ENCODE measurements at regions not wholly inside any gene's neighbourhood (a gene's known extent, or its start where the extent isn't known, plus 50 kb on each side); places are given as distances from the start of the nearest gene placed in this dataset.

GRCh38 chr5:38124321-38124720 is 134.0 kb upstream of the EGFLAM start:
- Mint-ChIP-seq H3K4me3 (no peak overlapping the region), H3K36me3 (no peaks in the 10 kb centered on the region), H3K27me3 (peaks cover 3% of the 10 kb centered on the region), H3K27ac (no peak overlapping the region), H3K4me1 (ENCODE audit: low read depth) (no peaks in the 10 kb centered on the region), H3K9me3 (ENCODE audit: low read depth) (no peaks in the 10 kb centered on the region)

GRCh38 chr5:38121420-38121819 is 136.9 kb upstream of the EGFLAM start:
- no peaks in the 10 kb centered on the region for H3K27me3 Mint-ChIP-seq
- no peaks in the 10 kb centered on the region for H3K36me3 Mint-ChIP-seq
- H3K4me1 Mint-ChIP-seq (ENCODE audit: low read depth): no peaks in the 10 kb centered on the region

GRCh38 chr5:38119836-38120235 is 138.5 kb upstream of the EGFLAM start:
- Mint-ChIP-seq H3K27me3 (no peaks in the 10 kb centered on the region), H3K36me3 (no peaks in the 10 kb centered on the region), H3K4me1 (ENCODE audit: low read depth) (no peaks in the 10 kb centered on the region), H3K9me3 (ENCODE audit: low read depth) (no peaks in the 10 kb centered on the region), H3K27ac (no peak overlapping the region), H3K4me3 (no peak overlapping the region)

More at GRCh38 chr5:38121420-38121819, 136.9 kb upstream of the EGFLAM start:
- Mint-ChIP-seq H3K4me3 (no peak overlapping the region), H3K27ac (no peak overlapping the region), H3K9me3 (ENCODE audit: low read depth) (no peaks in the 10 kb centered on the region)

- no peaks in the 10 kb centered on the region for H3K4me1 Mint-ChIP-seq (ENCODE audit: low read depth)
- no peaks in the 10 kb centered on the region for H3K36me3 Mint-ChIP-seq
- no peaks in the 10 kb centered on the region for H3K9me3 Mint-ChIP-seq (ENCODE audit: low read depth)
- no peak overlapping the region for H3K27ac Mint-ChIP-seq
- no peaks in the 10 kb centered on the region for H3K27me3 Mint-ChIP-seq
- H3K4me3 Mint-ChIP-seq: no peak overlapping the region
These were observed 140.4 kb upstream of the EGFLAM start for GRCh38 chr5:38117784-38118479.

- no peak overlapping the region for H3K4me3 Mint-ChIP-seq
- no peaks in the 10 kb centered on the region for H3K36me3 Mint-ChIP-seq
- no peaks in the 10 kb centered on the region for H3K27me3 Mint-ChIP-seq
- H3K9me3 Mint-ChIP-seq (ENCODE audit: low read depth): no peaks in the 10 kb centered on the region
- H3K27ac Mint-ChIP-seq: no peak overlapping the region
- H3K4me1 Mint-ChIP-seq (ENCODE audit: low read depth): no peaks in the 10 kb centered on the region
These were observed 143.0 kb upstream of the EGFLAM start for GRCh38 chr5:38115318-38115827.

GRCh38 chr5:38113880-38114279 is 144.5 kb upstream of the EGFLAM start:
- H3K27ac Mint-ChIP-seq: no peak overlapping the region
- H3K27me3 Mint-ChIP-seq: no peaks in the 10 kb centered on the region

GRCh38 chr5:38113456-38113855 is 144.9 kb upstream of the EGFLAM start:
- no peak overlapping the region for H3K4me3 Mint-ChIP-seq
- H3K27ac Mint-ChIP-seq: no peak overlapping the region
- no peaks in the 10 kb centered on the region for H3K9me3 Mint-ChIP-seq (ENCODE audit: low read depth)
- H3K27me3 Mint-ChIP-seq: no peaks in the 10 kb centered on the region
- H3K36me3 Mint-ChIP-seq: no peaks in the 10 kb centered on the region
- H3K4me1 Mint-ChIP-seq (ENCODE audit: low read depth): no peaks in the 10 kb centered on the region

More at GRCh38 chr5:38113880-38114279, 144.5 kb upstream of the EGFLAM start:
- no peak overlapping the region for H3K4me3 Mint-ChIP-seq
- H3K36me3 Mint-ChIP-seq: no peaks in the 10 kb centered on the region
- no peaks in the 10 kb centered on the region for H3K9me3 Mint-ChIP-seq (ENCODE audit: low read depth)
- no peaks in the 10 kb centered on the region for H3K4me1 Mint-ChIP-seq (ENCODE audit: low read depth)

GRCh38 chr5:38112938-38113337 is 145.4 kb upstream of the EGFLAM start:
- no peaks in the 10 kb centered on the region for H3K9me3 Mint-ChIP-seq (ENCODE audit: low read depth)
- no peak overlapping the region for H3K4me3 Mint-ChIP-seq
- no peaks in the 10 kb centered on the region for H3K27me3 Mint-ChIP-seq
- no peak overlapping the region for H3K27ac Mint-ChIP-seq
- H3K4me1 Mint-ChIP-seq (ENCODE audit: low read depth): no peaks in the 10 kb centered on the region
- H3K36me3 Mint-ChIP-seq: no peaks in the 10 kb centered on the region

- no peaks in the 10 kb centered on the region for H3K4me1 Mint-ChIP-seq (ENCODE audit: low read depth)
- H3K27me3 Mint-ChIP-seq: no peaks in the 10 kb centered on the region
- no peaks in the 10 kb centered on the region for H3K9me3 Mint-ChIP-seq (ENCODE audit: low read depth)
- no peak overlapping the region for H3K27ac Mint-ChIP-seq
- H3K36me3 Mint-ChIP-seq: no peaks in the 10 kb centered on the region
- no peak overlapping the region for H3K4me3 Mint-ChIP-seq
These were observed 148.2 kb upstream of the EGFLAM start for GRCh38 chr5:38110130-38110529.

GRCh38 chr5:38107096-38107495 is 151.3 kb upstream of the EGFLAM start:
- H3K36me3 Mint-ChIP-seq: no peaks in the 10 kb centered on the region
- no peaks in the 10 kb centered on the region for H3K9me3 Mint-ChIP-seq (ENCODE audit: low read depth)
- no peak overlapping the region for H3K27ac Mint-ChIP-seq
- no peak overlapping the region for H3K4me3 Mint-ChIP-seq
- no peaks in the 10 kb centered on the region for H3K27me3 Mint-ChIP-seq
- H3K4me1 Mint-ChIP-seq (ENCODE audit: low read depth): no peaks in the 10 kb centered on the region

- H3K4me1 Mint-ChIP-seq (ENCODE audit: low read depth): no peaks in the 10 kb centered on the region
These were observed 152.6 kb upstream of the EGFLAM start for GRCh38 chr5:38105801-38106200.

GRCh38 chr5:38105231-38105570 is 153.2 kb upstream of the EGFLAM start:
- Mint-ChIP-seq H3K27ac (no peak overlapping the region), H3K27me3 (no peaks in the 10 kb centered on the region), H3K4me3 (no peak overlapping the region), H3K4me1 (ENCODE audit: low read depth) (no peaks in the 10 kb centered on the region), H3K9me3 (ENCODE audit: low read depth) (no peaks in the 10 kb centered on the region), H3K36me3 (no peaks in the 10 kb centered on the region)

More at GRCh38 chr5:38105801-38106200, 152.6 kb upstream of the EGFLAM start:
- H3K9me3 Mint-ChIP-seq (ENCODE audit: low read depth): no peaks in the 10 kb centered on the region
- no peak overlapping the region for H3K4me3 Mint-ChIP-seq
- no peaks in the 10 kb centered on the region for H3K36me3 Mint-ChIP-seq
- H3K27me3 Mint-ChIP-seq: no peaks in the 10 kb centered on the region
- H3K27ac Mint-ChIP-seq: no peak overlapping the region

GRCh38 chr5:38104497-38105230 is 153.7 kb upstream of the EGFLAM start:
- Mint-ChIP-seq H3K4me1 (ENCODE audit: low read depth) (no peaks in the 10 kb centered on the region), H3K4me3 (no peak overlapping the region), H3K27ac (no peak overlapping the region), H3K9me3 (ENCODE audit: low read depth) (no peaks in the 10 kb centered on the region), H3K36me3 (no peaks in the 10 kb centered on the region), H3K27me3 (no peaks in the 10 kb centered on the region)

GRCh38 chr5:38101897-38102296 is 156.5 kb upstream of the EGFLAM start:
- Mint-ChIP-seq H3K27me3 (no peaks in the 10 kb centered on the region), H3K36me3 (no peaks in the 10 kb centered on the region), H3K4me1 (ENCODE audit: low read depth) (no peaks in the 10 kb centered on the region), H3K9me3 (ENCODE audit: low read depth) (no peaks in the 10 kb centered on the region), H3K4me3 (no peak overlapping the region), H3K27ac (no peak overlapping the region)

- H3K9me3 Mint-ChIP-seq (ENCODE audit: low read depth): no peaks in the 10 kb centered on the region
- no peak overlapping the region for H3K4me3 Mint-ChIP-seq
- peaks cover 1% of the 10 kb centered on the region for H3K27me3 Mint-ChIP-seq
- H3K4me1 Mint-ChIP-seq (ENCODE audit: low read depth): no peaks in the 10 kb centered on the region
- no peaks in the 10 kb centered on the region for H3K36me3 Mint-ChIP-seq
- no peak overlapping the region for H3K27ac Mint-ChIP-seq
These were observed 158.9 kb upstream of the EGFLAM start for GRCh38 chr5:38099205-38100168.
